Testis (tissue), 2 donors: ENCODE measurements at regions not wholly inside any gene's neighbourhood (a gene's known extent, or its start where the extent isn't known, plus 50 kb on each side); places are given as distances from the start of the nearest gene placed in this dataset.

ENCODE experiments used
- POLR2A ChIP-seq: fragments of 450-650 bp; IDR thresholded peaks from one replicate; pipeline ENCODE4 v1.6.1; 2017; ENCODE audit warnings: antibody characterized with exemption, mild to moderate bottlenecking, moderate library complexity
- TF ChIP-seq, protein P1 (sequence below), 3 experiments: fragments of 450-650 bp in 2 of 3; fragments of 200-600 bp in 1 of 3; sonication (generic) in 1 of 3; IDR thresholded peaks; one replicate each; pipeline ENCODE4 v1.5.1; 2016 to 2019; ENCODE audit warnings: antibody characterized with exemption in 3 of 3, mild to moderate bottlenecking in 2 of 3, moderate library complexity in 1 of 3

DNA sequence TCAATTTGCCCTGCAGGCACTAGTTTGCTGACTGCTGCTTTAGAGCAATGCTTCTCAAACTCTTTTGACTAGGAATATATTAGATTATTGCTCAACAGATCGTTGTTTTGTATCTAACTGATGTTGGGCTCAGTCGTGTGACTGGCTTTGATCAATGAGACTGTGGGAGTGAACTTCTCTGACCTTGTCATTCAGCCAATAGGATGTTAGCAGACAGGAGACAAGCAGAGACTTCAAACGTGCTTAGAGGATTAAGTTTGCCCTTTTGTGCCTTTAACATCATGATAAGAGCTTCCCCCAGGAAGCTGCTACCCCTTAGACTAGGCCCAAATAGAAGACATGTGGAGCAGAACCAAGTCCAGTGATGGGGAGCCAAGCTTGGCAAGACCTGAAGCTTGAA lies 76.7 kb upstream of the ELK3 start:
- TF ChIP-seq POLR2A = no peak
- TF ChIP-seq, protein P1, sequence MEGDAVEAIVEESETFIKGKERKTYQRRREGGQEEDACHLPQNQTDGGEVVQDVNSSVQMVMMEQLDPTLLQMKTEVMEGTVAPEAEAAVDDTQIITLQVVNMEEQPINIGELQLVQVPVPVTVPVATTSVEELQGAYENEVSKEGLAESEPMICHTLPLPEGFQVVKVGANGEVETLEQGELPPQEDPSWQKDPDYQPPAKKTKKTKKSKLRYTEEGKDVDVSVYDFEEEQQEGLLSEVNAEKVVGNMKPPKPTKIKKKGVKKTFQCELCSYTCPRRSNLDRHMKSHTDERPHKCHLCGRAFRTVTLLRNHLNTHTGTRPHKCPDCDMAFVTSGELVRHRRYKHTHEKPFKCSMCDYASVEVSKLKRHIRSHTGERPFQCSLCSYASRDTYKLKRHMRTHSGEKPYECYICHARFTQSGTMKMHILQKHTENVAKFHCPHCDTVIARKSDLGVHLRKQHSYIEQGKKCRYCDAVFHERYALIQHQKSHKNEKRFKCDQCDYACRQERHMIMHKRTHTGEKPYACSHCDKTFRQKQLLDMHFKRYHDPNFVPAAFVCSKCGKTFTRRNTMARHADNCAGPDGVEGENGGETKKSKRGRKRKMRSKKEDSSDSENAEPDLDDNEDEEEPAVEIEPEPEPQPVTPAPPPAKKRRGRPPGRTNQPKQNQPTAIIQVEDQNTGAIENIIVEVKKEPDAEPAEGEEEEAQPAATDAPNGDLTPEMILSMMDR (IDR thresholded peaks at IDR 0.05) = no peak
